Keratinocyte (primary cell): ENCODE measurements at regions not wholly inside any gene's neighbourhood (a gene's known extent, or its start where the extent isn't known, plus 50 kb on each side); places are given as distances from the start of the nearest gene placed in this dataset.

Experiments used
- DNase-seq: peaks from one replicate; pipeline ENCODE4 v3.0.0-alpha.2; 2011; ENCODE audit warnings: low read depth, missing footprints, low spot score
- FAIRE-seq: peaks from 2 replicates; lab custom pipeline; 2011; peaks lifted over from hg19 to GRCh38; lab: Jason Lieb, UNC
- H2AFZ ChIP-seq: 2 replicates; pipeline ENCODE4 v1.6.0; 2012; ENCODE audit warnings: low read length, control low read depth, inconsistent platforms; ENCODE audit not compliant: control insufficient read depth
- H3K27ac ChIP-seq: 2 replicates; pipeline ENCODE4 v1.5.1; 2011; ENCODE audit warnings: low read length; ENCODE audit not compliant: control insufficient read depth, insufficient read depth
- H3K27me3 ChIP-seq: 3 replicates; pipeline ENCODE4 v1.6.0; 2011; ENCODE audit warnings: low read length; ENCODE audit not compliant: control insufficient read depth, insufficient read depth; ENCODE audit errors: extremely low read depth
- H3K36me3 ChIP-seq, 2 experiments: 2 replicates in 1 of 2; 3 replicates in 1 of 2; pipeline ENCODE4 v1.5.1; 2011; ENCODE audit warnings: low read length in 2 of 2, mild to moderate bottlenecking in 1 of 2; ENCODE audit not compliant: control insufficient read depth in 2 of 2, insufficient read depth in 2 of 2; ENCODE audit errors: extremely low read depth in 1 of 2
- H3K4me1 ChIP-seq: 3 replicates; pipeline ENCODE4 v1.5.1; 2011; ENCODE audit warnings: low read length; ENCODE audit not compliant: control insufficient read depth, insufficient read depth; ENCODE audit errors: extremely low read depth
- H3K4me2 ChIP-seq: 3 replicates; pipeline ENCODE4 v1.6.0; 2011; ENCODE audit warnings: low read depth, low read length; ENCODE audit not compliant: control insufficient read depth, insufficient read depth; ENCODE audit errors: extremely low read depth
- H3K4me3 ChIP-seq, 3 experiments: fragments of 200-600 bp in 1 of 3; sonication (generic) in 1 of 3; 2 replicates in 2 of 3; 3 replicates in 1 of 3; pipeline ENCODE4 v1.5.1; 2011 to 2016; ENCODE audit warnings: low read length in 3 of 3, mild to moderate bottlenecking in 3 of 3, control low read depth in 2 of 3, inconsistent platforms in 1 of 3, low read depth in 1 of 3, mixed read lengths in 1 of 3, mixed run types in 1 of 3, moderate library complexity in 1 of 3; ENCODE audit not compliant: control insufficient read depth in 2 of 3, insufficient read depth in 2 of 3; ENCODE audit errors: extremely low read depth in 1 of 3
- H3K79me2 ChIP-seq: 2 replicates; pipeline ENCODE4 v1.6.0; 2012; ENCODE audit warnings: low read length; ENCODE audit not compliant: control insufficient read depth, insufficient read depth
- H3K9ac ChIP-seq: 3 replicates; pipeline ENCODE4 v1.6.0; 2011; ENCODE audit warnings: low read length; ENCODE audit not compliant: control insufficient read depth, insufficient read depth; ENCODE audit errors: extremely low read depth
- H3K9me1 ChIP-seq: 3 replicates; pipeline ENCODE4 v1.6.0; 2011; ENCODE audit warnings: low read length; ENCODE audit not compliant: control insufficient read depth, insufficient read depth; ENCODE audit errors: extremely low read depth
- H3K9me3 ChIP-seq: 2 replicates; pipeline ENCODE4 v1.5.1; 2012; ENCODE audit warnings: low read depth, low read length; ENCODE audit not compliant: control insufficient read depth
- H4K20me1 ChIP-seq: 3 replicates; pipeline ENCODE4 v1.6.0; 2011; ENCODE audit warnings: low read length; ENCODE audit not compliant: control insufficient read depth, insufficient read depth; ENCODE audit errors: extremely low read depth
- CTCF ChIP-seq, 3 experiments: IDR thresholded peaks in 1 of 3; conservative IDR thresholded peaks in 1 of 3; optimal IDR thresholded peaks in 1 of 3; 2 replicates in 2 of 3; 3 replicates in 1 of 3; pipeline versions ENCODE3 to v1.5.1; 2011; ENCODE audit warnings: low read length in 3 of 3, mild to moderate bottlenecking in 3 of 3, moderate library complexity in 2 of 3, control low read depth in 1 of 3, inconsistent platforms in 1 of 3; ENCODE audit not compliant: insufficient read depth in 2 of 3; ENCODE audit errors: extremely low read depth in 1 of 3
- EZH2 ChIP-seq: IDR thresholded peaks from one replicate; pipeline ENCODE4 v1.6.1; 2012; ENCODE audit warnings: inconsistent platforms, mild to moderate bottlenecking, low read length, moderate library complexity
- dilution Hi-C: fragments of 300-500 bp; cut with MboI; formaldehyde crosslinking; loops from one replicate; pipeline ENCODE4 v1.7.0; 2020; ENCODE audit warnings: low sequenced_read_pairs; ENCODE audit not compliant: extremely low pct_ligation_motif_present

GRCh38 chr22:48425091-48425506 is 1402.6 kb downstream of the BRD1 start:
- Histone ChIP-seq H3K27ac (no peak overlapping the region), H3K9me3 (peaks cover 23% of the 10 kb centered on the region), H3K36me3 (no peaks in the 10 kb centered on the region)

GRCh38 chr22:48424661-48425060 is 1403.0 kb downstream of the BRD1 start:
- FAIRE-seq (no peak), DNase-seq (no peak)
- H2AFZ ChIP-seq, result no peak overlapping the region
- H4K20me1 ChIP-seq, result no peaks in the 10 kb centered on the region
- no peaks in the 10 kb centered on the region for H3K4me1 ChIP-seq
- no peak overlapping the region for H3K4me2 ChIP-seq
- dilution Hi-C loops, result no loop called here
- no peak overlapping the region for H3K27ac ChIP-seq
- H3K9me3 ChIP-seq, result peaks cover 23% of the 10 kb centered on the region
- no peak overlapping the region for H3K9ac ChIP-seq
- no peaks in the 10 kb centered on the region for H3K36me3 ChIP-seq
- no peaks in the 10 kb centered on the region for H3K9me1 ChIP-seq
- H3K27me3 ChIP-seq, result no peaks in the 10 kb centered on the region
- no peaks in the 10 kb centered on the region for H3K79me2 ChIP-seq
- no peak overlapping the region for H3K4me3 ChIP-seq
- TF ChIP-seq EZH2, result no peak
- TF ChIP-seq CTCF (optimal IDR thresholded peaks at IDR 0.05 in 1 of 3, IDR thresholded peaks at IDR 0.05 in 1 of 3, conservative IDR thresholded peaks at IDR 0.05 in 1 of 3; ENCODE audit: extremely low read depth in 1 of 3, insufficient read depth in 2 of 3, low read length in 3 of 3), result no peak

More at GRCh38 chr22:48425091-48425506, 1402.6 kb downstream of the BRD1 start:
- Histone ChIP-seq H3K9ac (no peak overlapping the region), H3K27me3 (no peaks in the 10 kb centered on the region), H3K79me2 (no peaks in the 10 kb centered on the region), H2AFZ (no peak overlapping the region), H4K20me1 (no peaks in the 10 kb centered on the region), H3K4me3 (no peak overlapping the region), H3K4me2 (no peak overlapping the region), H3K9me1 (no peaks in the 10 kb centered on the region), H3K4me1 (no peaks in the 10 kb centered on the region)
- DNase-seq (no peak), FAIRE-seq (no peak)
- TF ChIP-seq EZH2, result no peak
- TF ChIP-seq CTCF (optimal IDR thresholded peaks at IDR 0.05 in 1 of 3, IDR thresholded peaks at IDR 0.05 in 1 of 3, conservative IDR thresholded peaks at IDR 0.05 in 1 of 3; ENCODE audit: extremely low read depth in 1 of 3, insufficient read depth in 2 of 3, low read length in 3 of 3), result no peak
- dilution Hi-C loops, result no loop called here
